HEK293 (cell line): ENCODE measurements at regions not wholly inside any gene's neighbourhood (a gene's known extent, or its start where the extent isn't known, plus 50 kb on each side); places are given as distances from the start of the nearest gene placed in this dataset.

ENCODE experiments used
- CTCF ChIA-PET: fragments of 350-600 bp; formaldehyde crosslinking; extraction: SDS; loops from one replicate; lab custom pipeline; 2021; ENCODE audit warnings: antibody characterized with exemption; lab: Yijun Ruan, JAX
- POLR2A ChIA-PET: fragments of 300-600 bp; formaldehyde crosslinking; extraction: SDS; loops from one replicate; lab custom pipeline; 2020; ENCODE audit warnings: antibody characterized with exemption, inconsistent platforms; lab: Yijun Ruan, JAX
- H3K27ac ChIP-seq: fragments of 200-500 bp; sonication (Bioruptor generic); 2 replicates; pipeline ENCODE4 v1.5.1; 2014; ENCODE audit warnings: low read depth, low read length, control low read depth, inconsistent platforms; ENCODE audit errors: extremely low read depth
- H3K36me3 ChIP-seq, 2 experiments: fragments of 200-500 bp in 1 of 2; sonication (Bioruptor generic) in 1 of 2; 1 replicate in 1 of 2; 2 replicates in 1 of 2; pipeline ENCODE4 v1.5.1; 2014 to 2017; ENCODE audit warnings: inconsistent platforms in 2 of 2, low read length in 2 of 2; ENCODE audit not compliant: control insufficient read depth in 2 of 2, insufficient read depth in 1 of 2
- H3K4me1 ChIP-seq: fragments of 200-500 bp; sonication (Bioruptor generic); 2 replicates; pipeline ENCODE4 v1.5.1; 2014; ENCODE audit warnings: mild to moderate bottlenecking, low read length, inconsistent platforms; ENCODE audit not compliant: control insufficient read depth, insufficient read depth
- H3K4me3 ChIP-seq: 2 replicates; pipeline ENCODE4 v1.5.1; 2011; ENCODE audit warnings: low read depth, mild to moderate bottlenecking, control low read depth, low read length, moderate library complexity
- H3K9me3 ChIP-seq: fragments of 200-500 bp; sonication (Bioruptor generic); 2 replicates; pipeline ENCODE4 v1.5.1; 2014; ENCODE audit warnings: low read depth, low read length, inconsistent platforms; ENCODE audit not compliant: control insufficient read depth, insufficient read depth
- ELK4 ChIP-seq: IDR thresholded peaks from 2 replicates; pipeline ENCODE4 v1.6.1; 2011; ENCODE audit warnings: mild to moderate bottlenecking, low read depth, low read length, borderline replicate concordance
- GLI2 ChIP-seq: fragments of 450-650 bp; formaldehyde crosslinking; IDR thresholded peaks from 2 replicates; pipeline ENCODE4; 2017; ENCODE audit warnings: missing biosample characterization, missing genetic modification characterization, low read depth, borderline replicate concordance
- GLI4 ChIP-seq: fragments of 450-650 bp; formaldehyde crosslinking; IDR thresholded peaks from 2 replicates; pipeline ENCODE4 v1.5.1; 2016; ENCODE audit warnings: missing biosample characterization, missing genetic modification characterization
- PATZ1 ChIP-seq: fragments of 450-650 bp; formaldehyde crosslinking; IDR thresholded peaks from 2 replicates; pipeline ENCODE4 v1.5.1; 2016; ENCODE audit warnings: missing biosample characterization, missing genetic modification characterization
- REST ChIP-seq: fragments of 450-650 bp; formaldehyde crosslinking; IDR thresholded peaks from 2 replicates; pipeline ENCODE4 v1.5.1; 2016; ENCODE audit warnings: missing biosample characterization, missing genetic modification characterization
- ZBTB21 ChIP-seq: fragments of 450-650 bp; formaldehyde crosslinking; IDR thresholded peaks from 2 replicates; pipeline ENCODE4 v1.5.1; 2017; ENCODE audit warnings: missing biosample characterization, missing genetic modification characterization
- ZBTB48 ChIP-seq: fragments of 450-650 bp; formaldehyde crosslinking; IDR thresholded peaks from 2 replicates; pipeline ENCODE4 v1.5.1; 2016; ENCODE audit warnings: missing biosample characterization, missing genetic modification characterization
- ZFP3 ChIP-seq: fragments of 450-650 bp; formaldehyde crosslinking; IDR thresholded peaks from 2 replicates; pipeline ENCODE4 v1.5.1; 2016; ENCODE audit warnings: low read depth, missing biosample characterization, missing genetic modification characterization
- ZNF140 ChIP-seq: fragments of 450-650 bp; formaldehyde crosslinking; IDR thresholded peaks from 2 replicates; pipeline ENCODE4 v1.5.1; 2016; ENCODE audit warnings: missing biosample characterization, missing genetic modification characterization
- ZNF292 ChIP-seq: fragments of 450-650 bp; formaldehyde crosslinking; IDR thresholded peaks from 2 replicates; pipeline ENCODE4 v1.5.1; 2016; ENCODE audit warnings: low read depth, missing biosample characterization, missing genetic modification characterization, borderline replicate concordance
- ZNF324 ChIP-seq: fragments of 450-650 bp; formaldehyde crosslinking; IDR thresholded peaks from 2 replicates; pipeline ENCODE4 v1.5.1; 2016; ENCODE audit warnings: missing biosample characterization, missing genetic modification characterization
- ZNF394 ChIP-seq: fragments of 450-650 bp; formaldehyde crosslinking; IDR thresholded peaks from 2 replicates; pipeline ENCODE4 v1.5.1; 2016; ENCODE audit warnings: missing biosample characterization, missing genetic modification characterization, mild to moderate bottlenecking, moderate library complexity, borderline replicate concordance
- ZNF416 ChIP-seq: fragments of 450-650 bp; formaldehyde crosslinking; IDR thresholded peaks from 2 replicates; pipeline ENCODE4 v1.5.1; 2016; ENCODE audit warnings: missing biosample characterization, missing genetic modification characterization
- ZNF473 ChIP-seq: fragments of 450-650 bp; formaldehyde crosslinking; IDR thresholded peaks from 2 replicates; pipeline ENCODE4 v1.5.1; 2017; ENCODE audit warnings: missing biosample characterization, missing genetic modification characterization
- ZNF488 ChIP-seq: fragments of 450-650 bp; formaldehyde crosslinking; IDR thresholded peaks from 2 replicates; pipeline ENCODE4 v1.5.1; 2016; ENCODE audit warnings: missing biosample characterization, missing genetic modification characterization
- ZNF555 ChIP-seq: fragments of 450-650 bp; formaldehyde crosslinking; conservative IDR thresholded peaks from 2 replicates; pipeline ENCODE4 v1.5.1; 2017; ENCODE audit warnings: missing biosample characterization, mild to moderate bottlenecking, missing genetic modification characterization, inconsistent platforms
- ZNF596 ChIP-seq: fragments of 450-650 bp; IDR thresholded peaks from 2 replicates; pipeline ENCODE4 v1.5.0; 2018; ENCODE audit warnings: missing biosample characterization, mild to moderate bottlenecking, missing genetic modification characterization, moderate library complexity
- ZNF623 ChIP-seq: fragments of 450-650 bp; formaldehyde crosslinking; IDR thresholded peaks from 2 replicates; pipeline ENCODE4 v1.5.1; 2016; ENCODE audit warnings: missing biosample characterization, missing genetic modification characterization
- ZNF654 ChIP-seq: fragments of 450-650 bp; formaldehyde crosslinking; IDR thresholded peaks from 2 replicates; pipeline ENCODE4 v1.5.1; 2016; ENCODE audit warnings: low read depth, missing biosample characterization, missing genetic modification characterization
- ZNF777 ChIP-seq: fragments of 450-650 bp; formaldehyde crosslinking; IDR thresholded peaks from 2 replicates; pipeline ENCODE4 v1.5.1; 2017; ENCODE audit warnings: missing biosample characterization, missing genetic modification characterization, borderline replicate concordance

GRCh38 chr1:239575113-239575512, 188.7 kb downstream of the CHRM3 start (continued):
- no peak for TF ChIP-seq ZNF623 (tag by site-specific recombination)
- TF ChIP-seq, all 188 proteins: peak for 0

GRCh38 chr1:239583536-239583935, 197.2 kb downstream of the CHRM3 start:
- CTCF ChIA-PET = no interaction called here
- POLR2A ChIA-PET = no interaction called here
- H3K36me3 ChIP-seq = no peaks in the 10 kb centered on the region
- H3K27ac ChIP-seq = no peak overlapping the region
- no peak for TF ChIP-seq ZNF654 (tag by site-specific recombination)
- no peak for TF ChIP-seq ZBTB21
- no peak for TF ChIP-seq GLI4 (tag by site-specific recombination)
- no peak for TF ChIP-seq ZNF488 (tag by site-specific recombination)
- TF ChIP-seq ZBTB48 (tag by site-specific recombination) = no peak
- no peak for TF ChIP-seq PATZ1 (tag by site-specific recombination)
- no peak for TF ChIP-seq ZNF394 (tag by site-specific recombination)
- TF ChIP-seq REST (tag by site-specific recombination) = no peak
- TF ChIP-seq ELK4 = no peak
- TF ChIP-seq ZNF596 (tag by site-specific recombination) = no peak
- no peak for TF ChIP-seq ZFP3 (tag by site-specific recombination)
- no peak for TF ChIP-seq ZNF292 (tag by site-specific recombination)
- TF ChIP-seq GLI2 (tag by site-specific recombination) = no peak
- TF ChIP-seq ZNF555 = no peak
- TF ChIP-seq ZNF324 = no peak
- no peak for TF ChIP-seq ZNF416 (tag by site-specific recombination)
- no peak for TF ChIP-seq ZNF473 (tag by site-specific recombination)
- no peak for TF ChIP-seq ZNF140 (tag by site-specific recombination)
- no peak for TF ChIP-seq ZNF777 (tag by site-specific recombination)
- TF ChIP-seq, all 188 proteins: peak for 0
- Histone ChIP-seq H3K4me3 (no peak overlapping the region), H3K4me1 (no peaks in the 10 kb centered on the region), H3K9me3 (no peaks in the 10 kb centered on the region)
